Stimulated activated CD4-positive, alpha-beta T cell treated with anti-CD3 and anti-CD28 coated beads, Interleukin-2, amount 100 ng/mL, for 4 hours (primary cell): ENCODE measurements at regions not wholly inside any gene's neighbourhood (a gene's known extent, or its start where the extent isn't known, plus 50 kb on each side); places are given as distances from the start of the nearest gene placed in this dataset.
"Not testable (repeated sequence)": the region's sequence is repeated elsewhere in the genome, so short reads cannot be mapped to it uniquely, and the experiment has no call there.

Source experiments
- DNase-seq: peaks from one replicate; pipeline ENCODE4 v3.0.0-alpha.2; 2020; ENCODE audit warnings: low read depth

DNA sequence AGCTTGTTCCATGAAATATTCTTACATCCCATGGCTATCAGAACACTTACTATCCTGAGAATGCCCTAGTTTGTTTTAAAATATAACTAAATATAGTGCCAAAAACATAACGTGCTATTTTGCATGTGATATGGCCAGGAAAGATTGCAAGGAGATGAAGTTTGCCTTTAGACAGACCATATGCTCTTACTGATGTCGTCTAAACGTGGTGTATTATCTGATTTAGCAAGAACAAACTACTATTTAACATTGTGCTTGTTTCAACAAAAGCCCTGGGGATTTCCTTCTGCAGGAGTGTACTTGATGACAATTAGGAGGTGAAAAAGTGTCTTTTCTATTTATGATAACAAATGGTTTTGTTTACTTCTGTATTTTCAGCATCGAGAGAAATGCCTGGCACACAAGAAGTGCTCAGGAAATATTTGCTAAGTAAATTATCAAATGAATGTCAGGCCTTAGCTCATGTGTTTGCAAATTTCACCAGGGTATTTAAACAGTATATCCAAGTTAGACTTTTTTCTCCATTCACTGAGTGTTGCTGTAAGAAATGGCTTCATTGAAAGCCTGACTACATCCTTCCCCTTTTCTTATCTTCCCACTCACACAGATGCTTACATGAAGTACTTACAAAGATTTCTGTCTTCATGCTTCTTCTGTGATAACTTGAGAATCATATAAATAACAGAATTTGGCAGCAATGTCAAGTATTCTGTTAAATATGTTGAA, 1033.6 kb downstream of the CDH8 start:
- no peak for DNase-seq

GRCh38 chr16:60991886-60992285, 1044.4 kb downstream of the CDH8 start:
- no peak for DNase-seq

- no peak for DNase-seq
Observed at GRCh38 chr16:60989592-60989991, 1046.6 kb downstream of the CDH8 start.

DNA sequence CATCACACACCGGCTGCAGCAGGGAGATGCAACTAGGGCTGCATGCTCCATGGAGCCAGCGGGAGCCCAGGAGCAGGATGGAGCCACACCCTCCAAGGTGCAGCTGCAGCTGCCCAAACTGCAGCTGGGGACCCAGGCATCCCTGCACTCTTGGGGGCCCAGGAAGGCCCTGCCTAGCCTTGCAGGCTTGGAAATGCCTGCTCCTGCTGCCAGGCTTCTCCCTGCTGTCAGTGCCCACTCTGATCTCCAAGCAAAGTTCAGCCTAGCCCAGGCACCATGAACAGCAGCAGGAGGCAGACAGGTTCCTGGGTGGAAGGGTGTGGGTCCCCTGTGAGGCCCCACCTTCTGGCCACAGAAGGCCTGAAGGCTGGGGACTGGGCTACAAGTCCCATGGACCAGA, 1057.1 kb downstream of the CDH8 start:
- DNase-seq = no peak

- no peak for DNase-seq
Observed at GRCh38 chr16:60949800-60950199, 1086.4 kb downstream of the CDH8 start.

DNA sequence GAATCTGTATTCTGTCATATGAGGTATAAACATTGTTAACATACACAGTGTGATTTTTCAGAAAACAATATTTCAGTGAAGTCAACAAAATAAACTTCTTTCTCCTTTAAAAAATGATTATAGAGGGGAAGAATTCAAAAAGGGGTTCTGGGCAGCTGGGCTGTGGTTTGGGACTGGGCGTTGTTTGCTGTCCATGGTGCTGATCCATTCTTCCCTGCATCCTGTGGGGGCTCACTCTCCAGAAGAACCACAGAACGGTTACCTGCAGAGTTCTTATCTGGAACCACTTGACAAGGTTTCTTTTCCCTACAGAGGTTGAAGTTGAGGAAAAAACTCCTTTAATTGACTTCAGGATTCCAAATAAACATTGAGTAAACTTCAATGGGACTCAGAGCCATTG, 1091.0 kb downstream of the CDH8 start:
- no peak for DNase-seq

DNA sequence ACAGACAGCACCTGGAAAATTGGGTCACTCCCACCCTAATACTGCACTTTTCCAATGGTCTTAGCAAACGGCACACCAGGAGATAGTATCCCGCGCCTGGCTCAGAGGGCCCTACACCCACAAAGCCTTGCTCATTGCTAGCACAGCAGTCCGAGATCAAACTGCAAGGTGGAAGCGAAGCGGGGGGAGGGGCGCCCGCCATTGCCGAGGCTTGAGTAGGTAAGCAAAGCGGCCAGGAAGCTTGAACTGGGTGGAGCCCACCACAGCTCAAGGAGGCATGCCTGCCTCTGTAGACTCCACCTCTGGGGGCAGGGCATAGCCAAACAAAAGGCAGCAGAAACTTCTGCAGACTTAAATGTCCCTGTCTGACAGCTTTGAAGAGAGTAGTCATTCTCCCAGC, 1100.0 kb downstream of the CDH8 start:
- DNase-seq = not testable (repeated sequence)

GRCh38 chr16:60932600-60932999, 1103.6 kb downstream of the CDH8 start:
- DNase-seq = no peak

DNA sequence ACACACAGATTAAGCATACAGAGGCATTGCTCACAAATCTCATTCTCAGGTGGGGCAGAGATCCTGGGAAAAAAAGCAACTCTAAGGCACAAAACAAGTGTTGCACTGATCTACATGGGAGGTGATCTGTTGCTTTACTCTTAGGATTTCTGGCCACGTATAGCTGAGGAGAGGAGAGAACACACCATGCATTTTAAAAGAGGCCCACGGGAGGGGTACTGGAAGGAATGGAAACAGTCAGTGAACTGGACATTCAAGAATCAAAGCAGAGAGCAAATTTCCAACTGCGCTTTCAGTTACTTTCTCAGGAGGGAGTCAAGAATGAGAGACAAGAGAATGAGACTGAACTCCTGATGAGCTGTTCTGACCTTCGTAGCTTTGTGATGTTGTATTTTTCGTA, 1105.9 kb downstream of the CDH8 start:
- DNase-seq = no peak

DNA sequence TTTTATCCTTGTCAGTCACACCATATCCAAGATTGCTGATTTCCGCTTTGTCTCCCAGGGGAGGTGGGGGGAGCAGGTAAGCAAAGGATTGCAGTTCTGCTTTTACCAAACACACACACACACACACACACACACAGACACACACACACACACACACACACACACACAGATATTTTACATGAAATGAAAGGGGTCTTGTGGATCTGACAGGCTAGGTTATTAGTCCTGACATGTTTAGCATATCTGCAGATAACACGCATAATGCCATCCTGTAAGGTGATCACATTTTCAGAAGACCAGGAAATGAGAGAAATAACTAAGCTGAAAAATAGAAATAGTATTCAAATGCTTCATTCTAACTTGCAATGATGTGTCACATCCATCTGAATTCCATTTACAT, 1113.3 kb downstream of the CDH8 start:
- DNase-seq = no peak

DNA sequence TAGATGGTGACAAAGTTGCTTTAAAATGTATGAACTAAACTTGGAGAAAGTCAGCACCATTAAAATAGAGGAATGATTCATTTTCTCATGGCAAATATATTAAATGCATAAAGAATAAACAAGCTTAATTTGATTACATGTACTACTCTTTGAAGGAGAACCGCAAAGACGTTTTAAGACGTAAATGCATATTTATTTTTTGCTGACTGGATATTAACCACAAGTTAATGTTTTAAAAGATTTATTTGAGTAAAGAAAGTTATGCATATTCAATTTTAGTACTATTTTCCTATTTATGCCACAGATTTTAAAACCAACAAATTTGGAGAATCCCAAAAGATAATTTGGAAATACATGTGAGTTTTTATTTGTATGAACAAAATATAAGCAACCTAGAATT, 1121.9 kb downstream of the CDH8 start:
- no peak for DNase-seq

DNA sequence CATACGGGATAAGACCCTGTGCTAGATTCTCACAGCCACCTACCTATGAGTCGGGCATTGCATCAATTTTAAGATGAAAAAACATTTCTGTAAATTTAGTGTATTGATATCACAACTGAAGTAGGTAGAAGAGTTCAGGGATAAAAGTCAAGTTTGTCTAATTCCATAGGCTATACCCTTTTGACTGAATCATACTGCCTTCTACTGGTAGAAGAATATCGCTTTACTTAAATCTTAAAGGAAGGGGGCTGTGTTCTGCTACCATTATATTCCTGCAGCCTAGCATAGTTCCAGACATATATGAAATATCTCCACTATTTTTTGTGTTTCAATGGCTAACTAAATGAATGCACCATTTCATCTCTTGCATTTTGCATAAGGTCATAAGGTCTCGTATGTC, 1128.6 kb downstream of the CDH8 start:
- no peak for DNase-seq

GRCh38 chr16:60905811-60906210, 1130.4 kb downstream of the CDH8 start:
- no peak for DNase-seq

GRCh38 chr16:60902114-60902513, 1134.1 kb downstream of the CDH8 start:
- DNase-seq = no peak

DNA sequence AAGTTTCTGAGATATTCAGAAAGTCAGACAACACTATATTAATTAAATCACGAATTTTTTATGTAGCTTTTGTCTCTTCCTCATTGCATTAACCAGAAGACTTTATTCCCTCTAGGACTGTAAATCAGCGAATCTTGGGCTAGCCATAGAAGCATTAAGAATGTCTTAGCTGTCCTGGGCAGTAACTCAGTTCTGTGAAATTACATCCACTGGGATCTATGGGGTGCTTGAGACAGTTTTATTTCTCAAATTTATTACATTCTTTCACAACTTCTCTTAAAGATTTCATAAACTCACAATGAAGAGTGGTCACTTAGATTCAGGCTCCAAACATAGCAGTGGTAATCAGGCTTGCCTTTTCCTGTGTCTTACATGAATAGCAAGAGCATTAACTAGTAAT, 1153.4 kb downstream of the CDH8 start:
- DNase-seq = no peak

- DNase-seq = no peak
Observed at GRCh38 chr16:60852635-60853034, 1183.6 kb downstream of the CDH8 start.

DNA sequence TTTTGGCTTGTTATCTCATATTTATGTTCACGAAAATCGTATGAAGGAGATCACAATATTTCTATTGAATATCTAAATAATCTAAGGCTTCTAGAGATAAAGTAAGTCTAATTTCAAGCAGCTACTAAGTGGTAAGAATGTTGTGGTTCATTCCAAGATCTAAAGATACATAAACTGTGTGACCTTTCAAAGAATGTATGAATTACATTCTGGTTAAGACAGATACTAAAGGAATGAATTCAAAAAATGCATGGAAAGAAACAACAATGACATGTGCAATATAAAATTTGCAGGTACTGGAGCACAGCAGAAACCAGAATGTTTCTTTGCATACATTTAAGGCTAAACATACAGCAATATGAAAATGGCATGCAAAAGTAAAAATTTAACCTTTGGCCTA, 1214.6 kb downstream of the CDH8 start:
- no peak for DNase-seq

DNA sequence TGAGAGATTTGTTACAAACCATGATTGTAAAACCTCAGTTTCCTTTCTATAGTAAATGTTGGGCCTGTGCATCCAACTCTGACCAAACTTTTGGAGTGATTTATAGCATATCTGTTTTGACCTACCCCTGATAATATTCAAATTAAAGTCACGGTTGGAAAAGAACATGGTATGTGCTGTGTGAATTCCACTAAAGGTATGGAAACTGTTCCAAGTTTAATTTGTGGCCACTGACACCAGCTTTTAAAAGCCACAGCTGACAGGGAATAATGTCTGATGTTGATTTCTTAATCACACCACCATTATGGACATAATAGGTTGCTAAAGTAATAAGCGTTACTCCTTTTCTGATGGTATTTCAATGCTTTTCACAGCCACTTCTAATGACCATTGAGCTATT, 1215.9 kb downstream of the CDH8 start:
- no peak for DNase-seq

DNA sequence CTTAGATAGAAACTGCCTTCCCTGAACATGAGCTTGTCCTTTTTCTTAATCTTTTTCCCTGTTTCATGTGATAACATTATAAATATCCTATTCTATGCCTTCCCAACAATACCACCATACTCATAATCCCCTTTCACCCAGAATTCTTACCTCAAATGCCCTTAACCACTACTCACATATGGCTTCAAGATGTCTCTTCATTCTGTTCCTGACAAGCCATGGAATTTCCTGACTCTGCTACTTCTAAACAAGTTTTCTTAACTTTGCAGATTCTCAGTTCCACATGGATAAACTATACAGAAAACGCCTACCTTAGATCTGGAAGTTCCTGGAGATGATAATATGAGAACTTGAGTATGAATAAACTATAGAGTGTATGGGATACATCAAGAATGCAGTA, 1217.8 kb downstream of the CDH8 start:
- no peak for DNase-seq

GRCh38 chr16:60816461-60816860, 1219.8 kb downstream of the CDH8 start:
- no peak for DNase-seq

DNA sequence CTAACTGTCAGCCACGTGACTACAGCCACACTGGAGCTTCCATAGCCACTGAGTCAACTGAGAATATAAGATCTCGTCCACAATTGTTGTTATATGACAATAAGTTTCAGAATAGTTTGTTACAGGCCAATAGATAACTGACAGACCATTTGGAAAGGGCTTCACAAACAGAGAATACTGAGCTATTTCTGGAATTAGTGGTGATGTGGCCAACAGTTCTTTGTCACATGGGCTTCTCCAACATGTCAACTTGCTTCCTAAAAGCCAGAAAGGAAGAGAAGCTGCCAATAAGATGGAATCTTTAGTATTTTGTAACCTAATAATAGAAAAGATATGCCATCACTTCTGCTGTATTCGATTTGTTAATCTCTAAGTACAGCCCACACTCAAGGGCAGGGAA, 1220.4 kb downstream of the CDH8 start:
- no peak for DNase-seq

GRCh38 chr16:60815033-60815432, 1221.2 kb downstream of the CDH8 start:
- no peak for DNase-seq

DNA sequence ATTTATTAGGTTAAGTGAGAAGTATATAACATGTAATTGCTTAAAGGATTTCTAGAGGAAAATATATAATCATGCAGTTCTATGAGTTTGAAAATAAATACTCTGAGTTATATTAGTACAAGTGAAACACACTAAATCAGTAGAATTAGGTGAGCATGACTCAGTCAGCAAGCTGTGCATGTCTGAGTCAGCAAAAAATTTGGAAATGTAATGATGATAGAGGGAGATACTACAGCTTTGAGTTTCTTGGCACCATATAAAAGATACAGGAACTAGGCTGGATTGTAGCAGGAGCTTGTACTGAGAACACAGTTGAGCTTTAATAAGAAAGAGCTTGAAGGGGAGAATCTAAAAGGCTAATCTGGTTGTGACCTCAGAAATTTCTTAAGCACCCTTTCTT, 1224.6 kb downstream of the CDH8 start:
- no peak for DNase-seq

DNA sequence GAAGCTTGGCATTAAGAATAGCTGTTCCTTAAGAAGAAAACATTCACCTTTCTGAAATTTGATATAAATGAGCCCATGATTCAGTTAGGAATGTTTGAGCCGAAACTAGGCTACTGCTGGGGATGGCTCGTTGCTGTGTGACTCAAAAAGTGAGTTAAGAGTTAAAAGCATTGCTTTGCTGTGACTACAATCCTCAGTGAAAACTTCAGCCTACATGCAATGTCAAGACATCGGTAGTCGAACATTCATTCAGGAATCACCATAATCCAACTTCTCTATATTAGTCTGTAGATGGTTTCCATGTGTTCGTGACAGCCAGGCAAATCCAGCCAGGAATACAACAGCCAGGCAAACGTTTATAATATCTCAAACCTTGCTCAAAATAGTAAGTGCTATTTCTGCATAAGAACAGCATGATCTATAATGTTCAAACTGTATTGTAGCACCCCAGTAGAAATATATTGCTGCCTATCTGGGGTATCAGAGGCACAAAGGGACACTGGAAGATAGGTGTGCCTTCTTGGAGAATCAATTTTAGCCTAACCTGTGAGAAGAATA, 1225.1 kb downstream of the CDH8 start:
- no peak for DNase-seq
